NB4 (cell line): ENCODE measurements at regions not wholly inside any gene's neighbourhood (a gene's known extent, or its start where the extent isn't known, plus 50 kb on each side); places are given as distances from the start of the nearest gene placed in this dataset.

Source experiments
- CTCF ChIP-seq: IDR thresholded peaks from one replicate; pipeline ENCODE4 v1.5.1; 2012; ENCODE audit warnings: low read depth, low read length
- MAX ChIP-seq: IDR thresholded peaks from 2 replicates; pipeline ENCODE4 v1.6.1; 2011; ENCODE audit warnings: low read depth, low read length
- MYC ChIP-seq: IDR thresholded peaks from 2 replicates; pipeline ENCODE4 v1.6.1; 2011; ENCODE audit warnings: low read depth, low read length
- POLR2A ChIP-seq: IDR thresholded peaks from 2 replicates; pipeline ENCODE4 v1.6.1; 2011; ENCODE audit warnings: mild to moderate bottlenecking; ENCODE audit not compliant: insufficient read length; ENCODE audit errors: extremely low read depth

GRCh38 chr2:175648577-175649063 is 353.4 kb downstream of the LNPK start:
- TF ChIP-seq CTCF (no peak), POLR2A (no peak), MYC (no peak), MAX (no peak)
